Tibial artery (tissue), 4 donors: ENCODE measurements at regions not wholly inside any gene's neighbourhood (a gene's known extent, or its start where the extent isn't known, plus 50 kb on each side); places are given as distances from the start of the nearest gene placed in this dataset.

Experiments
- DNase-seq, 2 donors: peaks; one replicate each; pipeline ENCODE4 v3.0.0-alpha.2; 2019
- H3K27ac ChIP-seq, 2 donors: fragments of 200-600 bp; sonication (generic) in 1 of 2; 1 replicate in 1 of 2; 2 replicates in 1 of 2; pipeline ENCODE4 v1.5.1; 2018 to 2019; ENCODE audit warnings: mild to moderate bottlenecking in 1 of 2
- H3K27me3 ChIP-seq, 2 donors: fragments of 200-600 bp; sonication (generic) in 1 of 2; one replicate each; pipeline versions ENCODE4 v1.5.1 to v1.6.0; 2016 to 2019
- H3K36me3 ChIP-seq, 3 donors: fragments of 200-600 bp; sonication (generic) in 2 of 3; one replicate each; pipeline ENCODE4 v1.5.1; 2016 to 2019; ENCODE audit warnings: mild to moderate bottlenecking in 2 of 3
- H3K4me1 ChIP-seq, 4 donors: fragments of 200-600 bp; sonication (generic) in 2 of 4; 1 replicate in 3 of 4; 2 replicates in 1 of 4; pipeline ENCODE4 v1.5.1; 2016 to 2019
- H3K4me3 ChIP-seq, 2 donors: fragments of 200-600 bp; sonication (generic) in 1 of 2; 1 replicate in 1 of 2; 2 replicates in 1 of 2; pipeline ENCODE4 v1.5.1; 2018 to 2019; ENCODE audit warnings: mild to moderate bottlenecking in 2 of 2
- H3K9me3 ChIP-seq, 3 donors: fragments of 200-600 bp; sonication (generic) in 1 of 3; one replicate each; pipeline ENCODE4 v1.5.1; 2016 to 2019
- CTCF ChIP-seq, 2 experiments: fragments of 200-600 bp in 1 of 2; fragments of 450-650 bp in 1 of 2; IDR thresholded peaks; one replicate each; pipeline ENCODE4 v1.5.1; 2017 to 2019; ENCODE audit warnings: antibody characterized with exemption in 2 of 2, mild to moderate bottlenecking in 1 of 2, moderate library complexity in 1 of 2
- intact Hi-C: fragments of 100-400 bp; cut with DNase I; formaldehyde crosslinking; loops from one replicate; pipeline ENCODE4 v1.15.0; 2023; ENCODE audit warnings: low total_unique reads

GRCh38 chr10:78648256-78648860 lies 420.4 kb upstream of the ZMIZ1 start:
- no peak for TF ChIP-seq CTCF (IDR thresholded peaks at IDR 0.05)
- H3K4me1 ChIP-seq = no peaks in the 10 kb centered on the region
- H3K36me3 ChIP-seq = no peaks in the 10 kb centered on the region
- DNase-seq = no peak
- no peaks in the 10 kb centered on the region for H3K9me3 ChIP-seq
- no peak overlapping the region for H3K4me3 ChIP-seq
- H3K27me3 ChIP-seq = no peaks in the 10 kb centered on the region
- intact Hi-C loops = no loop called here
- no peak overlapping the region for H3K27ac ChIP-seq

- no peak overlapping the region for H3K27ac ChIP-seq
- no peaks in the 10 kb centered on the region for H3K9me3 ChIP-seq
- H3K36me3 ChIP-seq = no peaks in the 10 kb centered on the region
- no peak overlapping the region for H3K4me3 ChIP-seq
- no peaks in the 10 kb centered on the region for H3K27me3 ChIP-seq
- TF ChIP-seq CTCF (IDR thresholded peaks at IDR 0.05) = no peak
- H3K4me1 ChIP-seq = no peaks in the 10 kb centered on the region
- intact Hi-C loops = no loop called here
- no peak for DNase-seq
These were observed 419.3 kb upstream of the ZMIZ1 start for GRCh38 chr10:78649429-78649828.

GRCh38 chr10:78650122-78650521 lies 418.6 kb upstream of the ZMIZ1 start:
- H3K36me3 ChIP-seq = no peaks in the 10 kb centered on the region
- no peak for DNase-seq
- no peak overlapping the region for H3K27ac ChIP-seq
- no peak overlapping the region for H3K4me3 ChIP-seq
- no peaks in the 10 kb centered on the region for H3K9me3 ChIP-seq
- TF ChIP-seq CTCF (IDR thresholded peaks at IDR 0.05) = no peak
- H3K4me1 ChIP-seq = no peaks in the 10 kb centered on the region
- intact Hi-C loops = loop anchor here (10.0 kb wide), 1 partner anchor 435 kb away; no protein-coding TSS in a partner anchor
- no peaks in the 10 kb centered on the region for H3K27me3 ChIP-seq

- no peaks in the 10 kb centered on the region for H3K36me3 ChIP-seq
- no peak overlapping the region for H3K4me3 ChIP-seq
- H3K9me3 ChIP-seq = no peaks in the 10 kb centered on the region
- DNase-seq = no peak
- H3K27me3 ChIP-seq = no peaks in the 10 kb centered on the region
- intact Hi-C loops = loop anchor here (10.0 kb wide), 1 partner anchor 436 kb away; no protein-coding TSS in a partner anchor
- no peaks in the 10 kb centered on the region for H3K4me1 ChIP-seq
- no peak overlapping the region for H3K27ac ChIP-seq
- no peak for TF ChIP-seq CTCF (IDR thresholded peaks at IDR 0.05)
These were observed 417.5 kb upstream of the ZMIZ1 start for GRCh38 chr10:78651287-78651686.

- intact Hi-C loops = loop anchor here (10.0 kb wide), 1 partner anchor 439 kb away; no protein-coding TSS in a partner anchor
- H3K36me3 ChIP-seq = no peaks in the 10 kb centered on the region
- H3K4me1 ChIP-seq = no peaks in the 10 kb centered on the region
- no peaks in the 10 kb centered on the region for H3K9me3 ChIP-seq
- TF ChIP-seq CTCF (IDR thresholded peaks at IDR 0.05) = no peak
- no peak for DNase-seq
- H3K27me3 ChIP-seq = no peaks in the 10 kb centered on the region
- H3K27ac ChIP-seq = no peak overlapping the region
- no peak overlapping the region for H3K4me3 ChIP-seq
These were observed 415.2 kb upstream of the ZMIZ1 start for GRCh38 chr10:78653555-78653954.
